HG03135 (cell line): ENCODE measurements at regions not wholly inside any gene's neighbourhood (a gene's known extent, or its start where the extent isn't known, plus 50 kb on each side); places are given as distances from the start of the nearest gene placed in this dataset.

Experiments
- ATAC-seq: cut with Tn5 transposase; IDR thresholded peaks from one replicate; pipeline ENCODE4 v1.9.1; 2021; ENCODE audit warnings: mild to moderate bottlenecking, moderate library complexity; ENCODE audit not compliant: unreplicated experiment

GRCh38 chr6:71476872-71477271, 188.3 kb downstream of the OGFRL1 start:
- no peak for ATAC-seq

GRCh38 chr6:71478834-71479541, 190.4 kb downstream of the OGFRL1 start:
- no peak for ATAC-seq

GRCh38 chr6:71480577-71480976, 192.0 kb downstream of the OGFRL1 start:
- ATAC-seq: no peak

- no peak for ATAC-seq
Measured at GRCh38 chr6:71481011-71481410, 192.4 kb downstream of the OGFRL1 start.

- ATAC-seq: no peak
Measured at GRCh38 chr6:71481801-71482200, 193.2 kb downstream of the OGFRL1 start.

- no peak for ATAC-seq
Measured at GRCh38 chr6:71482742-71483141, 194.1 kb downstream of the OGFRL1 start.

GRCh38 chr6:71486461-71486860, 197.8 kb downstream of the OGFRL1 start:
- no peak for ATAC-seq

- ATAC-seq: no peak
Measured at GRCh38 chr6:71488186-71488585, 199.6 kb downstream of the OGFRL1 start.

GRCh38 chr6:71489736-71490135, 201.1 kb downstream of the OGFRL1 start:
- ATAC-seq: no peak

GRCh38 chr6:71490876-71491275, 202.3 kb downstream of the OGFRL1 start:
- no peak for ATAC-seq

GRCh38 chr6:71491844-71492243, 203.2 kb downstream of the OGFRL1 start:
- ATAC-seq: no peak

GRCh38 chr6:71492668-71493067, 204.1 kb downstream of the OGFRL1 start:
- no peak for ATAC-seq

GRCh38 chr6:71496018-71496721, 207.6 kb downstream of the OGFRL1 start:
- peak; percentile 100 for ATAC-seq

GRCh38 chr6:71496722-71497033, 208.1 kb downstream of the OGFRL1 start:
- ATAC-seq: no peak

GRCh38 chr6:71498638-71499037, 210.0 kb downstream of the OGFRL1 start:
- no peak for ATAC-seq

GRCh38 chr6:71499667-71500066, 211.1 kb downstream of the OGFRL1 start:
- ATAC-seq: no peak

- ATAC-seq: no peak
Measured at GRCh38 chr6:71502168-71502567, 213.6 kb downstream of the OGFRL1 start.

- no peak for ATAC-seq
Measured at GRCh38 chr6:71502956-71503355, 214.3 kb downstream of the OGFRL1 start.

GRCh38 chr6:71507183-71507582, 218.6 kb downstream of the OGFRL1 start:
- ATAC-seq: no peak

- ATAC-seq: no peak
Measured at GRCh38 chr6:71509191-71510005, 220.8 kb downstream of the OGFRL1 start.

- no peak for ATAC-seq
Measured at GRCh38 chr6:71510057-71510713, 221.6 kb downstream of the OGFRL1 start.
